IMR-90 (cell line): ENCODE measurements at regions not wholly inside any gene's neighbourhood (a gene's known extent, or its start where the extent isn't known, plus 50 kb on each side); places are given as distances from the start of the nearest gene placed in this dataset.

ENCODE experiments used
- ATAC-seq: fragments of 200-7000 bp; cut with Tn5 transposase; 2 replicates; pipeline ENCODE4 v1.9.1; 2020; ENCODE audit warnings: low read depth, mild to moderate bottlenecking, moderate library complexity
- BruUV-seq: library from RNA; stranded (reverse); fragments of 400-500 nt; replicated peaks from 2 replicates; lab custom pipeline; 2021; lab: Mats Ljungman, UMichigan
- CTCF ChIA-PET: fragments of 300-600 bp; formaldehyde crosslinking; extraction: SDS; loops from one replicate; lab custom pipeline; 2021; ENCODE audit warnings: antibody characterized with exemption; lab: Yijun Ruan, JAX
- POLR2A ChIA-PET: fragments of 300-600 bp; sonication (Branson Sonifier 250); formaldehyde crosslinking; loops from one replicate; lab custom pipeline; 2022; ENCODE audit warnings: antibody characterized with exemption; ENCODE audit not compliant: unreplicated experiment; lab: Charles Lee
- DNase-seq: peaks from one replicate; pipeline ENCODE4 v3.0.0; 2013
- H2AFZ ChIP-seq: replicated peaks from 2 replicates; pipeline ENCODE3; 2013; ENCODE audit warnings: low read length, mild to moderate bottlenecking; ENCODE audit not compliant: poor library complexity
- H2AK5ac ChIP-seq: 2 replicates; pipeline ENCODE4 v1.6.1; 2013; ENCODE audit warnings: low read depth, low read length, inconsistent platforms
- H2AK9ac ChIP-seq: replicated peaks from 2 replicates; pipeline ENCODE3; 2013; ENCODE audit warnings: mild to moderate bottlenecking, low read depth, low read length, moderate library complexity; ENCODE audit not compliant: poor library complexity
- H2BK120ac ChIP-seq: 2 replicates; pipeline ENCODE4 v1.6.1; 2013; ENCODE audit warnings: low read depth, low read length, inconsistent platforms
- H2BK15ac ChIP-seq: 3 replicates; pipeline ENCODE4 v1.6.1; 2013; ENCODE audit warnings: low read depth, low read length, inconsistent platforms
- H2BK20ac ChIP-seq: 2 replicates; pipeline ENCODE4 v1.6.1; 2013; ENCODE audit warnings: low read depth, mild to moderate bottlenecking, inconsistent platforms, low read length, moderate library complexity
- H2BK5ac ChIP-seq: 2 replicates; pipeline ENCODE4 v1.6.1; 2013; ENCODE audit warnings: mild to moderate bottlenecking, low read depth, low read length, inconsistent platforms; ENCODE audit not compliant: poor library complexity, severe bottlenecking
- H3K14ac ChIP-seq: replicated peaks from 2 replicates; pipeline ENCODE4 v1.6.1; 2013; ENCODE audit warnings: low read depth, low read length, inconsistent platforms
- H3K18ac ChIP-seq: 2 replicates; pipeline ENCODE4 v1.6.1; 2013; ENCODE audit warnings: low read depth, low read length, control low read depth
- H3K23ac ChIP-seq: 2 replicates; pipeline ENCODE4 v1.6.1; 2013; ENCODE audit warnings: low read depth, low read length, inconsistent platforms
- H3K27ac ChIP-seq: 2 replicates; pipeline ENCODE4 v1.5.1; 2013; ENCODE audit warnings: mild to moderate bottlenecking, control low read depth, low read length; ENCODE audit not compliant: insufficient read depth
- H3K27me3 ChIP-seq: 2 replicates; pipeline ENCODE4 v1.6.1; 2013; ENCODE audit warnings: low read length; ENCODE audit not compliant: control insufficient read depth, insufficient read depth
- H3K36me3 ChIP-seq: 2 replicates; pipeline ENCODE4 v1.6.1; 2013; ENCODE audit warnings: low read length, mixed read lengths; ENCODE audit not compliant: control insufficient read depth, insufficient read depth
- H3K4ac ChIP-seq: 2 replicates; pipeline ENCODE4 v1.6.1; 2013; ENCODE audit warnings: low read depth, low read length, inconsistent platforms
- H3K4me1 ChIP-seq: 2 replicates; pipeline ENCODE4 v1.6.1; 2013; ENCODE audit warnings: low read length, mixed read lengths; ENCODE audit not compliant: control insufficient read depth, insufficient read depth
- H3K4me2 ChIP-seq: 2 replicates; pipeline ENCODE4 v1.6.1; 2013; ENCODE audit warnings: low read depth, mild to moderate bottlenecking, control low read depth, low read length, moderate library complexity
- H3K4me3 ChIP-seq: 2 replicates; pipeline ENCODE4 v1.5.1; 2013; ENCODE audit warnings: low read depth, mild to moderate bottlenecking, control low read depth, low read length, moderate library complexity; ENCODE audit not compliant: insufficient read depth
- H3K56ac ChIP-seq: 2 replicates; pipeline ENCODE4 v1.6.1; 2013; ENCODE audit warnings: low read length, inconsistent platforms; ENCODE audit not compliant: insufficient read depth; ENCODE audit errors: extremely low read depth
- H3K79me1 ChIP-seq, 2 experiments: 2 replicates each; pipeline ENCODE4 v1.6.1; 2013; ENCODE audit warnings: low read length in 2 of 2, inconsistent platforms in 1 of 2, low read depth in 1 of 2
- H3K9ac ChIP-seq: 2 replicates; pipeline ENCODE4 v1.6.1; 2013; ENCODE audit warnings: low read depth, low read length, control low read depth
- H3K9me1 ChIP-seq: 2 replicates; pipeline ENCODE4 v1.6.1; 2013; ENCODE audit warnings: low read length, inconsistent platforms; ENCODE audit not compliant: insufficient read depth
- H3K9me3 ChIP-seq: 2 replicates; pipeline ENCODE4 v1.6.1; 2013; ENCODE audit warnings: low read length; ENCODE audit not compliant: control insufficient read depth, insufficient read depth
- H4K20me1 ChIP-seq: 2 replicates; pipeline ENCODE4 v1.6.1; 2013; ENCODE audit warnings: low read length, inconsistent platforms; ENCODE audit not compliant: insufficient read depth
- H4K5ac ChIP-seq: 2 replicates; pipeline ENCODE4 v1.6.1; 2013; ENCODE audit warnings: mild to moderate bottlenecking, low read depth, low read length, control low read depth
- H4K8ac ChIP-seq, 2 experiments: 2 replicates each; pipeline ENCODE4 v1.6.1; 2013; ENCODE audit warnings: low read depth in 2 of 2, low read length in 2 of 2, control low read depth in 1 of 2, inconsistent platforms in 1 of 2
- H4K91ac ChIP-seq: 2 replicates; pipeline ENCODE4 v1.6.1; 2013; ENCODE audit warnings: low read depth, low read length, inconsistent platforms; ENCODE audit not compliant: insufficient read depth
- BHLHE40 ChIP-seq: fragments of 150-350 bp; IDR thresholded peaks from 2 replicates; pipeline ENCODE4 v1.6.1; 2016; ENCODE audit warnings: mild to moderate bottlenecking, low read depth, low read length
- CEBPB ChIP-seq: IDR thresholded peaks from 2 replicates; pipeline ENCODE4 v1.6.1; 2012; ENCODE audit warnings: low read depth, low read length, improper control_type of control experiment
- CHD1 ChIP-seq: IDR thresholded peaks from 2 replicates; pipeline ENCODE4 v1.6.1; 2012; ENCODE audit warnings: low read depth, low read length, improper control_type of control experiment
- FOS ChIP-seq: fragments of 150-350 bp; IDR thresholded peaks from 2 replicates; pipeline ENCODE4 v1.6.1; 2016; ENCODE audit warnings: low read depth, low read length
- MAFK ChIP-seq: IDR thresholded peaks from 2 replicates; pipeline ENCODE4 v1.6.1; 2012; ENCODE audit warnings: low read depth, low read length, improper control_type of control experiment
- MAZ ChIP-seq: IDR thresholded peaks from 2 replicates; pipeline ENCODE4 v1.6.1; 2012; ENCODE audit warnings: low read depth, mild to moderate bottlenecking, low read length, improper control_type of control experiment, moderate library complexity, borderline replicate concordance
- MXI1 ChIP-seq: IDR thresholded peaks from 2 replicates; pipeline ENCODE4 v1.6.1; 2012; ENCODE audit warnings: low read depth, mild to moderate bottlenecking, low read length, moderate library complexity, borderline replicate concordance
- NFE2L2 ChIP-seq: fragments of 150-350 bp; IDR thresholded peaks from 2 replicates; pipeline ENCODE4 v1.6.1; 2016; ENCODE audit warnings: low read depth, mild to moderate bottlenecking, low read length
- POLR2A ChIP-seq: IDR thresholded peaks from 2 replicates; pipeline ENCODE4 v1.6.1; 2012; ENCODE audit warnings: mild to moderate bottlenecking, low read depth, low read length
- RAD21 ChIP-seq: IDR thresholded peaks from 2 replicates; pipeline ENCODE4 v1.6.1; 2012; ENCODE audit warnings: low read length, improper control_type of control experiment
- RCOR1 ChIP-seq: IDR thresholded peaks from 2 replicates; pipeline ENCODE4 v1.6.1; 2012; ENCODE audit warnings: mild to moderate bottlenecking, low read length, improper control_type of control experiment; ENCODE audit not compliant: insufficient replicate concordance
- RFX5 ChIP-seq: IDR thresholded peaks from 2 replicates; pipeline ENCODE4 v1.8.0; 2012; ENCODE audit warnings: low read depth, mild to moderate bottlenecking, low read length, moderate library complexity
- SMC3 ChIP-seq: fragments of 150-350 bp; IDR thresholded peaks from 2 replicates; pipeline ENCODE4 v1.6.1; 2016; ENCODE audit warnings: low read depth, mild to moderate bottlenecking, antibody characterized with exemption, low read length, moderate library complexity
- USF2 ChIP-seq: fragments of 150-350 bp; IDR thresholded peaks from 2 replicates; pipeline ENCODE4 v1.6.1; 2017; ENCODE audit warnings: mild to moderate bottlenecking, antibody characterized with exemption, low read length, low read depth
- WGBS, 2 experiments: methylation state at CpG; one replicate each; pipeline versions ENCODE4 v1.1.5 to v1.1.7; 2013; ENCODE audit warnings: missing lambda C conversion rate in 2 of 2; ENCODE audit not compliant: insufficient read length in 1 of 2; ENCODE audit errors: extremely low coverage in 2 of 2; 5-methylcytosine and 5-hydroxymethylcytosine counted together
- dilution Hi-C: fragments of 300-500 bp; cut with HindIII; formaldehyde crosslinking; loops from one replicate; pipeline ENCODE4 v1.14.3; 2018; ENCODE audit warnings: low sequenced_read_pairs; ENCODE audit not compliant: unreplicated experiment
- in situ Hi-C: fragments of 300-500 bp; cut with MboI; formaldehyde crosslinking; loops from 3 replicates; pipeline ENCODE4 v1.14.3; 2019; ENCODE audit warnings: low sequenced_read_pairs, inconsistent platforms, mixed read lengths
- intact Hi-C: fragments of 100-400 bp; cut with micrococcal nuclease; formaldehyde crosslinking; loops from 2 replicates; pipeline ENCODE4 v1.10.0; 2022
- TF ChIP-seq, protein P1 (sequence below): fragments of 150-350 bp; IDR thresholded peaks from 2 replicates; pipeline ENCODE4 v1.6.1; 2016; ENCODE audit warnings: low read depth, mild to moderate bottlenecking, low read length, moderate library complexity, borderline replicate concordance
- TF ChIP-seq, protein P2 (sequence below): conservative IDR thresholded peaks from 2 replicates; pipeline ENCODE4 v1.5.1; 2012; ENCODE audit warnings: mild to moderate bottlenecking, low read depth, low read length, improper control_type of control experiment

GRCh38 chrX:113728937-113729336 is 854.9 kb upstream of the HTR2C start:
- intact Hi-C loops, result no loop called here
- Histone ChIP-seq H2AFZ (no peak overlapping the region), H2BK5ac (no peak overlapping the region), H3K79me1 (no peaks in the 10 kb centered on the region), H2AK5ac (no peak overlapping the region), H3K4me2 (no peak overlapping the region), H2AK9ac (no peak overlapping the region), H3K27me3 (no peaks in the 10 kb centered on the region), H4K91ac (no peak overlapping the region), H2BK20ac (no peak overlapping the region), H3K14ac (no peak overlapping the region), H2BK120ac (no peak overlapping the region), H3K56ac (no peak overlapping the region), H3K23ac (no peak overlapping the region), H3K36me3 (no peaks in the 10 kb centered on the region), H4K20me1 (no peaks in the 10 kb centered on the region), H2BK15ac (no peak overlapping the region), H3K9ac (no peak overlapping the region), H3K9me1 (no peaks in the 10 kb centered on the region), H4K8ac (no peak overlapping the region), H3K4me1 (no peaks in the 10 kb centered on the region), H3K18ac (no peak overlapping the region), H3K9me3 (no peaks in the 10 kb centered on the region), H4K5ac (no peak overlapping the region), H3K4me3 (no peak overlapping the region), H3K4ac (no peak overlapping the region), H3K27ac (no peak overlapping the region)
- no peak for DNase-seq
- dilution Hi-C loops, result no loop called here
- CTCF ChIA-PET, result no interaction called here
- in situ Hi-C loops, result no loop called here
- no CpG with 5 or more reads among the region's 2 CpGs for WGBS, 2 experiments
- no TSS peak for BruUV-seq
- ATAC-seq, result no peak
- POLR2A ChIA-PET, result interaction anchor here (0.5 kb wide), 1 partner anchor 23 kb away, joined by 3 read pairs; no protein-coding TSS in a partner anchor
- TF ChIP-seq RFX5 (no peak), RCOR1 (no peak), FOS (no peak), BHLHE40 (no peak), MXI1 (no peak), RAD21 (no peak), NFE2L2 (no peak), SMC3 (no peak), POLR2A (no peak), CHD1 (no peak), CEBPB (no peak), MAZ (no peak), MAFK (no peak), USF2 (no peak)
- TF ChIP-seq, protein P1, sequence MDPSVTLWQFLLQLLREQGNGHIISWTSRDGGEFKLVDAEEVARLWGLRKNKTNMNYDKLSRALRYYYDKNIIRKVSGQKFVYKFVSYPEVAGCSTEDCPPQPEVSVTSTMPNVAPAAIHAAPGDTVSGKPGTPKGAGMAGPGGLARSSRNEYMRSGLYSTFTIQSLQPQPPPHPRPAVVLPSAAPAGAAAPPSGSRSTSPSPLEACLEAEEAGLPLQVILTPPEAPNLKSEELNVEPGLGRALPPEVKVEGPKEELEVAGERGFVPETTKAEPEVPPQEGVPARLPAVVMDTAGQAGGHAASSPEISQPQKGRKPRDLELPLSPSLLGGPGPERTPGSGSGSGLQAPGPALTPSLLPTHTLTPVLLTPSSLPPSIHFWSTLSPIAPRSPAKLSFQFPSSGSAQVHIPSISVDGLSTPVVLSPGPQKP, result no peak
- TF ChIP-seq, protein P2, sequence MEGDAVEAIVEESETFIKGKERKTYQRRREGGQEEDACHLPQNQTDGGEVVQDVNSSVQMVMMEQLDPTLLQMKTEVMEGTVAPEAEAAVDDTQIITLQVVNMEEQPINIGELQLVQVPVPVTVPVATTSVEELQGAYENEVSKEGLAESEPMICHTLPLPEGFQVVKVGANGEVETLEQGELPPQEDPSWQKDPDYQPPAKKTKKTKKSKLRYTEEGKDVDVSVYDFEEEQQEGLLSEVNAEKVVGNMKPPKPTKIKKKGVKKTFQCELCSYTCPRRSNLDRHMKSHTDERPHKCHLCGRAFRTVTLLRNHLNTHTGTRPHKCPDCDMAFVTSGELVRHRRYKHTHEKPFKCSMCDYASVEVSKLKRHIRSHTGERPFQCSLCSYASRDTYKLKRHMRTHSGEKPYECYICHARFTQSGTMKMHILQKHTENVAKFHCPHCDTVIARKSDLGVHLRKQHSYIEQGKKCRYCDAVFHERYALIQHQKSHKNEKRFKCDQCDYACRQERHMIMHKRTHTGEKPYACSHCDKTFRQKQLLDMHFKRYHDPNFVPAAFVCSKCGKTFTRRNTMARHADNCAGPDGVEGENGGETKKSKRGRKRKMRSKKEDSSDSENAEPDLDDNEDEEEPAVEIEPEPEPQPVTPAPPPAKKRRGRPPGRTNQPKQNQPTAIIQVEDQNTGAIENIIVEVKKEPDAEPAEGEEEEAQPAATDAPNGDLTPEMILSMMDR, result no peak
